ENCODE measurements at regions not wholly inside any gene's neighbourhood (a gene's known extent, or its start where the extent isn't known, plus 50 kb on each side); places are given as distances from the start of the nearest gene placed in this dataset.

DNA sequence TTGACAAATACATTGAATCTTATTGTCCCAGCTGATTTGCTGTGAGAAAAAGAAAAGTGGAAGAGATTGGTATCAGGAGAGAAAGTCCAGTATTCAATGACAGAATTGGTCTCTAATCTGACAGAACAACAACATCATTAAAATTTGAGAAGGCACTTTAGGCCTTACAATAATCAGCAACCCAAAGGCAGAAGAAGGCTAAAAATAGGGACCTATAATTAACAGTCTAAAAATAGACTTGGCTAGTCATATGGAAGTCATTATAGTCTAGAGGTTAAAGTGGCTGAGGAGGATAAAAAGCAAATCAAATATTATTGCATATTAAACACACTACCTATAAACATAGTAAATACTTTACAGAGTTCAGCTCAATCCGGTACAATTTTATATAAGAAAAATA, 393.6 kb upstream of the JAG1 start:
- Histone ChIP-seq H3K4me1 (replicated peaks in 1 of 4; ENCODE audit: control insufficient read depth in 3 of 4, insufficient read depth in 4 of 4, low read length in 3 of 4) (no peaks in the 10 kb centered on the region), H3K23me2 (ENCODE audit: low read depth, low read length) (no peaks in the 10 kb centered on the region), H3K18ac (ENCODE audit: extremely low read depth, low read length) (no peak overlapping the region), H2BK15ac (ENCODE audit: low read length) (no peak overlapping the region), H2BK12ac (ENCODE audit: low read depth, low read length) (no peak overlapping the region), H4K8ac (ENCODE audit: extremely low read depth, insufficient read depth, low read length) (no peak overlapping the region), H3K56ac (replicated peaks; ENCODE audit: insufficient read length, low read depth, low read length) (no peak overlapping the region), H3K9me3 (ENCODE audit: insufficient read depth in 2 of 2, low read depth in 1 of 2, low read length in 1 of 2) (no peaks in the 10 kb centered on the region), H2BK20ac (ENCODE audit: low read length) (no peak overlapping the region), H3K4ac (replicated peaks; ENCODE audit: insufficient read length, low read depth, low read length) (no peak overlapping the region), H2BK5ac (ENCODE audit: low read depth, low read length) (no peak overlapping the region), H3K4me3 (ENCODE audit: extremely low read depth in 1 of 4, insufficient read depth in 2 of 4, low read depth in 3 of 4, low read length in 4 of 4) (no peak overlapping the region), H2AFZ (ENCODE audit: low read length) (no peak overlapping the region), H2AK5ac (ENCODE audit: low read depth, low read length) (no peak overlapping the region), H3K14ac (ENCODE audit: insufficient read length) (no peak overlapping the region), H4K91ac (replicated peaks; ENCODE audit: insufficient read length, low read length) (no peak overlapping the region), H4K5ac (ENCODE audit: insufficient read length, low read depth, low read length) (no peak overlapping the region), H3K79me2 (ENCODE audit: control insufficient read depth in 1 of 2, insufficient read depth in 2 of 2, low read length in 2 of 2) (no peaks in the 10 kb centered on the region), H2BK120ac (replicated peaks; ENCODE audit: low read depth, low read length) (no peak overlapping the region), H3K79me1 (ENCODE audit: low read depth, low read length) (no peaks in the 10 kb centered on the region), H3K9ac (replicated peaks in 1 of 4; ENCODE audit: extremely low read depth in 1 of 4, low read depth in 3 of 4, low read length in 3 of 4) (no peak overlapping the region), H3K4me2 (ENCODE audit: insufficient read depth in 1 of 2, low read depth in 2 of 2, low read length in 2 of 2) (no peak overlapping the region), H3K27me3 (replicated peaks in 1 of 4; ENCODE audit: control insufficient read depth in 3 of 4, extremely low read depth in 1 of 4, insufficient read depth in 3 of 4, low read length in 3 of 4) (no peaks in the 10 kb centered on the region), H3K27ac (ENCODE audit: low read depth, low read length) (no peak overlapping the region), H3K36me3 (ENCODE audit: control insufficient read depth in 2 of 4, insufficient read depth in 4 of 4, low read length in 3 of 4) (no peaks in the 10 kb centered on the region), H3K23ac (ENCODE audit: insufficient read length) (no peak overlapping the region), H4K20me1 (replicated peaks in 1 of 2; ENCODE audit: control insufficient read depth in 1 of 2, insufficient read depth in 2 of 2, low read length in 2 of 2) (no peaks in the 10 kb centered on the region)
- ChIA-PET CTCF (ENCODE audit: partially characterized antibody) (no interaction called here), POLR2A (ENCODE audit: partially characterized antibody) (interaction anchor here (0.6 kb wide), 1 partner anchor 213 kb away, joined by 3 read pairs; no protein-coding TSS in a partner anchor)
- DNase-seq (ENCODE audit: low read depth in 1 of 2, low spot score in 2 of 2), result no peak
- WGBS, 2 experiments (ENCODE audit: extremely low coverage in 1 of 2, insufficient coverage in 1 of 2, insufficient read length in 1 of 2, insufficient replicate concordance in 2 of 2, low coverage in 1 of 2, low lambda C conversion rate in 2 of 2, missing lambda C conversion rate in 1 of 2), result 83% methylated on average over 1 of the region's 1 CpG; no CpG with 5 or more reads in 1 of the 2 experiments
- no peak for FAIRE-seq
- no peak for TF ChIP-seq EGR1 (IDR thresholded peaks at IDR 0.05; ENCODE audit: borderline replicate concordance, low read depth, low read length)

Measured in H1 (cell line).